ENCODE measurements at regions not wholly inside any gene's neighbourhood (a gene's known extent, or its start where the extent isn't known, plus 50 kb on each side); places are given as distances from the start of the nearest gene placed in this dataset.

GRCh38 chr12:58283553-58283952 lies 342.2 kb downstream of the ATP23 start:
- TF ChIP-seq YY1 (IDR thresholded peaks at IDR 0.05): no peak
- TF ChIP-seq CTCF (IDR thresholded peaks at IDR 0.05; ENCODE audit: low read depth, low read length, missing input control): no peak

Data from liver (tissue), 2 donors.